HCT116 (cell line): ENCODE measurements at regions not wholly inside any gene's neighbourhood (a gene's known extent, or its start where the extent isn't known, plus 50 kb on each side); places are given as distances from the start of the nearest gene placed in this dataset.

Source experiments
- ATAC-seq: fragments of 200-7000 bp; cut with Tn5 transposase; 2 replicates; pipeline ENCODE4 v1.9.1; 2020; ENCODE audit warnings: mild to moderate bottlenecking, moderate library complexity
- BruUV-seq: library from RNA; stranded (reverse); fragments of 400-500 nt; replicated peaks from 2 replicates; lab custom pipeline; 2021; lab: Mats Ljungman, UMichigan
- CTCF ChIA-PET: fragments of 300-600 bp; sonication (Branson Sonifier 250); formaldehyde crosslinking; loops from one replicate; lab custom pipeline; 2021; ENCODE audit warnings: antibody characterized with exemption; lab: Charles Lee
- POLR2A ChIA-PET: fragments of 300-600, 350-600 bp; sonication (Branson Sonifier 250); formaldehyde crosslinking; loops from one replicate; lab custom pipeline; 2021; ENCODE audit warnings: antibody characterized with exemption; lab: Charles Lee
- RAD21 ChIA-PET, 2 experiments: fragments of 300-600 bp; sonication (Branson Sonifier 250); formaldehyde crosslinking; loops; one replicate each; lab custom pipeline; 2023; ENCODE audit warnings: low total read pairs in 2 of 2; ENCODE audit not compliant: uncharacterized antibody in 2 of 2, unreplicated experiment in 2 of 2, low non-redundant PET in 1 of 2; lab: Charles Lee
- DNase-seq: peaks from one replicate; pipeline ENCODE4 v3.0.0-alpha.2; 2010; ENCODE audit warnings: low read depth, low spot score
- H2AFZ ChIP-seq: fragments of 200-600 bp; shearing (Covaris generic), sonication (generic); 2 replicates; pipeline ENCODE4 v1.6.1; 2017; ENCODE audit warnings: low read depth, mixed run types, mixed read lengths, antibody characterized with exemption, low read length; ENCODE audit not compliant: poor library complexity, severe bottlenecking
- H3K27ac ChIP-seq: 2 replicates; pipeline ENCODE4 v1.5.1; 2012; ENCODE audit warnings: low read depth, low read length
- H3K27me3 ChIP-seq: fragments of 200-600 bp; sonication (generic); 2 replicates; pipeline ENCODE4 v1.6.1; 2016; ENCODE audit warnings: mixed run types, low read length, mixed read lengths; ENCODE audit not compliant: insufficient read depth
- H3K36me3 ChIP-seq, 2 experiments: fragments of 200-500 bp in 1 of 2; fragments of 200-600 bp in 1 of 2; sonication (Bioruptor generic) in 1 of 2; sonication (generic) in 1 of 2; 2 replicates each; pipeline versions ENCODE4 v1.5.1 to v1.6.1; 2014 to 2016; ENCODE audit warnings: low read length in 2 of 2, inconsistent platforms in 1 of 2, mixed read lengths in 1 of 2, mixed run types in 1 of 2; ENCODE audit not compliant: insufficient read depth in 2 of 2, control insufficient read depth in 1 of 2
- H3K4me1 ChIP-seq, 2 experiments: fragments of 200-600 bp in 1 of 2; sonication (generic) in 1 of 2; 2 replicates each; pipeline versions ENCODE4 v1.5.1 to v1.6.1; 2012 to 2017; ENCODE audit warnings: low read length in 2 of 2, inconsistent platforms in 1 of 2, mild to moderate bottlenecking in 1 of 2, mixed read lengths in 1 of 2, mixed run types in 1 of 2, moderate library complexity in 1 of 2; ENCODE audit not compliant: insufficient read depth in 2 of 2, control insufficient read depth in 1 of 2
- H3K4me2 ChIP-seq: fragments of 200-600 bp; sonication (generic); 2 replicates; pipeline ENCODE4 v1.6.1; 2017; ENCODE audit warnings: mixed run types, low read length, mixed read lengths
- H3K4me3 ChIP-seq, 2 experiments: fragments of 200-600 bp in 1 of 2; sonication (generic) in 1 of 2; replicated peaks in 1 of 2; 2 replicates each; pipeline ENCODE4 v1.5.1; 2011 to 2016; ENCODE audit warnings: low read length in 2 of 2, control low read depth in 1 of 2, low read depth in 1 of 2, mild to moderate bottlenecking in 1 of 2, mixed read lengths in 1 of 2, mixed run types in 1 of 2
- H3K79me2 ChIP-seq: fragments of 200-600 bp; sonication (generic); 2 replicates; pipeline ENCODE4 v1.6.1; 2017; ENCODE audit warnings: mild to moderate bottlenecking, mixed run types, low read length, moderate library complexity, mixed read lengths; ENCODE audit not compliant: insufficient read depth
- H3K9ac ChIP-seq: fragments of 200-600 bp; sonication (generic); 2 replicates; pipeline ENCODE4 v1.6.1; 2016; ENCODE audit warnings: low read length, mixed read lengths
- H3K9me2 ChIP-seq: fragments of 200-600 bp; sonication (generic), shearing (Covaris generic); 2 replicates; pipeline ENCODE4 v1.6.1; 2017; ENCODE audit warnings: mixed run types, mild to moderate bottlenecking, moderate library complexity; ENCODE audit not compliant: insufficient read depth
- H3K9me3 ChIP-seq, 2 experiments: fragments of 200-500 bp in 1 of 2; fragments of 200-600 bp in 1 of 2; sonication (Bioruptor generic) in 1 of 2; sonication (generic) in 1 of 2; 2 replicates each; pipeline ENCODE4 v1.6.1; 2014 to 2017; ENCODE audit warnings: low read length in 2 of 2, mixed read lengths in 2 of 2, inconsistent platforms in 1 of 2, low read depth in 1 of 2, mild to moderate bottlenecking in 1 of 2, mixed run types in 1 of 2, moderate library complexity in 1 of 2; ENCODE audit not compliant: control insufficient read depth in 1 of 2, insufficient read depth in 1 of 2
- H4K20me1 ChIP-seq: fragments of 200-600 bp; sonication (generic), shearing (Covaris generic); 2 replicates; pipeline ENCODE4 v1.6.1; 2017; ENCODE audit warnings: mixed run types, mild to moderate bottlenecking, moderate library complexity; ENCODE audit not compliant: insufficient read depth
- ATF3 ChIP-seq: IDR thresholded peaks from 2 replicates; pipeline ENCODE4 v1.6.1; 2012
- CEBPB ChIP-seq: IDR thresholded peaks from 2 replicates; pipeline ENCODE4 v1.6.1; 2012; ENCODE audit warnings: low read depth
- EGR1 ChIP-seq: IDR thresholded peaks from 2 replicates; pipeline ENCODE4 v1.6.1; 2012; ENCODE audit warnings: low read depth
- ELF1 ChIP-seq: IDR thresholded peaks from 2 replicates; pipeline ENCODE4 v1.6.1; 2012; ENCODE audit warnings: low read depth, borderline replicate concordance
- EZH2 ChIP-seq: fragments of 200-600 bp; sonication (generic); IDR thresholded peaks from 2 replicates; pipeline ENCODE4 v1.6.1; 2017; ENCODE audit warnings: antibody characterized with exemption, mixed run types
- FOSL1 ChIP-seq: IDR thresholded peaks from 2 replicates; pipeline ENCODE4 v1.6.1; 2012; ENCODE audit warnings: low read depth
- MAX ChIP-seq: IDR thresholded peaks from 2 replicates; pipeline ENCODE4 v1.6.1; 2012
- RAD21 ChIP-seq: IDR thresholded peaks from 2 replicates; pipeline ENCODE4 v1.6.1; 2012; ENCODE audit warnings: low read depth, mild to moderate bottlenecking
- SIN3A ChIP-seq: IDR thresholded peaks from 2 replicates; pipeline ENCODE4 v1.6.1; 2012; ENCODE audit warnings: low read depth
- SRF ChIP-seq: IDR thresholded peaks from 2 replicates; pipeline ENCODE4 v1.6.1; 2012; ENCODE audit warnings: low read depth
- TCF7L2 ChIP-seq: IDR thresholded peaks from 2 replicates; pipeline ENCODE4 v1.7.0; 2011; ENCODE audit warnings: borderline replicate concordance, inconsistent platforms; ENCODE audit not compliant: insufficient read depth, insufficient read length; ENCODE audit errors: extremely low read depth
- ZBTB33 ChIP-seq: IDR thresholded peaks from 2 replicates; pipeline ENCODE4 v1.6.1; 2011; ENCODE audit warnings: mild to moderate bottlenecking, low read length, moderate library complexity; ENCODE audit not compliant: insufficient replicate concordance; ENCODE audit errors: extremely low read depth
- intact Hi-C: fragments of 100-400 bp; cut with micrococcal nuclease; formaldehyde crosslinking; loops from 2 replicates; pipeline ENCODE4 v1.10.0; 2022
- TF ChIP-seq, protein P1 (sequence below): IDR thresholded peaks from 2 replicates; pipeline ENCODE4 v1.6.1; 2012; ENCODE audit warnings: low read depth

GRCh38 chr3:5343459-5343858 lies 156.0 kb downstream of the EDEM1 start:
- Histone ChIP-seq H2AFZ (no peak overlapping the region), H4K20me1 (no peaks in the 10 kb centered on the region), H3K36me3 (no peaks in the 10 kb centered on the region), H3K27ac (no peak overlapping the region), H3K9me2 (no peaks in the 10 kb centered on the region), H3K79me2 (no peaks in the 10 kb centered on the region), H3K27me3 (no peaks in the 10 kb centered on the region), H3K4me2 (no peak overlapping the region), H3K9ac (no peak overlapping the region), H3K9me3 (no peaks in the 10 kb centered on the region), H3K4me1 (peaks cover 0 to 1% of the 10 kb centered on the region in 2 experiments; a peak in 1 of 4 replicates), H3K4me3 (no peak overlapping the region)
- no TSS peak for BruUV-seq
- TF ChIP-seq CEBPB (no peak), ZBTB33 (no peak), MAX (no peak), FOSL1 (no peak), TCF7L2 (no peak), EGR1 (no peak), ELF1 (no peak), SIN3A (no peak), EZH2 (no peak), ATF3 (no peak), SRF (no peak), RAD21 (no peak)
- TF ChIP-seq, protein P1, sequence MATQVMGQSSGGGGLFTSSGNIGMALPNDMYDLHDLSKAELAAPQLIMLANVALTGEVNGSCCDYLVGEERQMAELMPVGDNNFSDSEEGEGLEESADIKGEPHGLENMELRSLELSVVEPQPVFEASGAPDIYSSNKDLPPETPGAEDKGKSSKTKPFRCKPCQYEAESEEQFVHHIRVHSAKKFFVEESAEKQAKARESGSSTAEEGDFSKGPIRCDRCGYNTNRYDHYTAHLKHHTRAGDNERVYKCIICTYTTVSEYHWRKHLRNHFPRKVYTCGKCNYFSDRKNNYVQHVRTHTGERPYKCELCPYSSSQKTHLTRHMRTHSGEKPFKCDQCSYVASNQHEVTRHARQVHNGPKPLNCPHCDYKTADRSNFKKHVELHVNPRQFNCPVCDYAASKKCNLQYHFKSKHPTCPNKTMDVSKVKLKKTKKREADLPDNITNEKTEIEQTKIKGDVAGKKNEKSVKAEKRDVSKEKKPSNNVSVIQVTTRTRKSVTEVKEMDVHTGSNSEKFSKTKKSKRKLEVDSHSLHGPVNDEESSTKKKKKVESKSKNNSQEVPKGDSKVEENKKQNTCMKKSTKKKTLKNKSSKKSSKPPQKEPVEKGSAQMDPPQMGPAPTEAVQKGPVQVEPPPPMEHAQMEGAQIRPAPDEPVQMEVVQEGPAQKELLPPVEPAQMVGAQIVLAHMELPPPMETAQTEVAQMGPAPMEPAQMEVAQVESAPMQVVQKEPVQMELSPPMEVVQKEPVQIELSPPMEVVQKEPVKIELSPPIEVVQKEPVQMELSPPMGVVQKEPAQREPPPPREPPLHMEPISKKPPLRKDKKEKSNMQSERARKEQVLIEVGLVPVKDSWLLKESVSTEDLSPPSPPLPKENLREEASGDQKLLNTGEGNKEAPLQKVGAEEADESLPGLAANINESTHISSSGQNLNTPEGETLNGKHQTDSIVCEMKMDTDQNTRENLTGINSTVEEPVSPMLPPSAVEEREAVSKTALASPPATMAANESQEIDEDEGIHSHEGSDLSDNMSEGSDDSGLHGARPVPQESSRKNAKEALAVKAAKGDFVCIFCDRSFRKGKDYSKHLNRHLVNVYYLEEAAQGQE = no peak
- POLR2A ChIA-PET = no interaction called here
- RAD21 ChIA-PET = no interaction called here
- ATAC-seq (no peak), DNase-seq (no peak)
- intact Hi-C loops = no loop called here
- CTCF ChIA-PET = no interaction called here
